ENCODE measurements at regions not wholly inside any gene's neighbourhood (a gene's known extent, or its start where the extent isn't known, plus 50 kb on each side); places are given as distances from the start of the nearest gene placed in this dataset.

GRCh38 chr12:107258780-107259179 is 165.4 kb upstream of the CRY1 start:
- 74 to 86% methylated on average over 3 of the region's 3 CpGs for WGBS, 2 donors
- Histone ChIP-seq H3K27me3 (peaks cover 0 to 18% (median 0%) of the 10 kb centered on the region in 4 donors), H3K27ac (no peak overlapping the region), H3K36me3 (no peaks in the 10 kb centered on the region), H3K9me3 (no peaks in the 10 kb centered on the region), H3K4me3 (no peak overlapping the region), H3K4me1 (no peaks in the 10 kb centered on the region)
- intact Hi-C loops (cut with DNase I): no loop called here
- TF ChIP-seq CTCF (IDR thresholded peaks at IDR 0.05): no peak
- TF ChIP-seq POLR2A (IDR thresholded peaks at IDR 0.05): no peak
- DNase-seq: no peak

GRCh38 chr12:107263980-107264379 is 170.6 kb upstream of the CRY1 start:
- DNase-seq: no peak
- no peaks in the 10 kb centered on the region for H3K4me1 ChIP-seq
- H3K36me3 ChIP-seq: no peaks in the 10 kb centered on the region
- TF ChIP-seq CTCF (IDR thresholded peaks at IDR 0.05) (no peak), POLR2A (IDR thresholded peaks at IDR 0.05) (no peak)
- H3K27me3 ChIP-seq: peaks cover 0 to 7% (median 0%) of the 10 kb centered on the region in 4 donors
- no peak overlapping the region for H3K4me3 ChIP-seq
- intact Hi-C loops (cut with DNase I): no loop called here
- no peak overlapping the region for H3K27ac ChIP-seq
- no peaks in the 10 kb centered on the region for H3K9me3 ChIP-seq

GRCh38 chr12:107264667-107265066 is 171.3 kb upstream of the CRY1 start:
- H3K27ac ChIP-seq: no peak overlapping the region
- no peak for TF ChIP-seq CTCF (IDR thresholded peaks at IDR 0.05)
- intact Hi-C loops (cut with DNase I): no loop called here
- peaks cover 0 to 7% (median 0%) of the 10 kb centered on the region in 4 donors for H3K27me3 ChIP-seq
- DNase-seq: no peak
- WGBS, 2 donors: 63 to 92% methylated on average over 7 of the region's 7 CpGs
- no peaks in the 10 kb centered on the region for H3K4me1 ChIP-seq
- H3K36me3 ChIP-seq: no peaks in the 10 kb centered on the region
- no peaks in the 10 kb centered on the region for H3K9me3 ChIP-seq
- H3K4me3 ChIP-seq: no peak overlapping the region

- intact Hi-C loops (cut with DNase I): no loop called here
- Histone ChIP-seq H3K4me1 (no peaks in the 10 kb centered on the region), H3K27me3 (no peaks in the 10 kb centered on the region), H3K27ac (no peak overlapping the region), H3K9me3 (no peaks in the 10 kb centered on the region), H3K36me3 (no peaks in the 10 kb centered on the region), H3K4me3 (no peak overlapping the region)
- WGBS, 2 donors: 58 to 73% methylated on average over 1 of the region's 1 CpG
- no peak for DNase-seq
- TF ChIP-seq POLR2A (IDR thresholded peaks at IDR 0.05) (no peak), CTCF (IDR thresholded peaks at IDR 0.05) (no peak)
Observed at GRCh38 chr12:107267604-107268003, 174.3 kb upstream of the CRY1 start.

GRCh38 chr12:107271523-107271922 is 178.2 kb upstream of the CRY1 start:
- peaks cover 0 to 5% (median 0%) of the 10 kb centered on the region in 4 donors for H3K27me3 ChIP-seq
- no peak overlapping the region for H3K4me3 ChIP-seq
- no peaks in the 10 kb centered on the region for H3K9me3 ChIP-seq
- WGBS, 2 donors: 94 to 97% methylated on average over 2 of the region's 2 CpGs
- no peak for DNase-seq
- no peak overlapping the region for H3K27ac ChIP-seq
- H3K4me1 ChIP-seq: no peaks in the 10 kb centered on the region
- H3K36me3 ChIP-seq: no peaks in the 10 kb centered on the region
- TF ChIP-seq CTCF (IDR thresholded peaks at IDR 0.05): no peak
- no peak for TF ChIP-seq POLR2A (IDR thresholded peaks at IDR 0.05)
- intact Hi-C loops (cut with DNase I): no loop called here

Measured in esophagus squamous epithelium (tissue), 5 donors.